GM18520 (cell line): ENCODE measurements at regions not wholly inside any gene's neighbourhood (a gene's known extent, or its start where the extent isn't known, plus 50 kb on each side); places are given as distances from the start of the nearest gene placed in this dataset.
"Not testable (repeated sequence)": the region's sequence is repeated elsewhere in the genome, so short reads cannot be mapped to it uniquely, and the experiment has no call there.

ENCODE experiments used
- ATAC-seq: cut with Tn5 transposase; IDR thresholded peaks from one replicate; pipeline ENCODE4 v1.9.1; 2021; ENCODE audit not compliant: unreplicated experiment

DNA sequence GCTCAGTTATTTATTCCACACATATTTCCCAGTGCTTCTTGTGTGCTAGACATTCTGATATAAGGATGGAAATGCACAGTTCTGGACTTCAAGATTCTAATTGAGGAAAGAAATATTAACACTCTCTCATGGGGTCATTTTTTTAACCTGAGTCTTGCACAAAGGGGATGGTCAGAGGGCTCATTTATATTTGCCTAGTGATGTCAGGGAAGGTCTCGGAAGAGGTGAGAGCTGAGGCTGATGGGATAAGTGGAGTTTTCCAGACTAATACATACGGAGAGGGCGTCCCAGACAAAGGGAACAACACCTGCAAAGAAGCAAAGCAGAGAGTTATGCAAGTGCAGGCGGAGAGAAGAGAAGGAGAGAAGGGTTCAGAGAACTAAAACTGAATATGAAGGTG is 1304.6 kb upstream of the TENM4 start:
- ATAC-seq = no peak

DNA sequence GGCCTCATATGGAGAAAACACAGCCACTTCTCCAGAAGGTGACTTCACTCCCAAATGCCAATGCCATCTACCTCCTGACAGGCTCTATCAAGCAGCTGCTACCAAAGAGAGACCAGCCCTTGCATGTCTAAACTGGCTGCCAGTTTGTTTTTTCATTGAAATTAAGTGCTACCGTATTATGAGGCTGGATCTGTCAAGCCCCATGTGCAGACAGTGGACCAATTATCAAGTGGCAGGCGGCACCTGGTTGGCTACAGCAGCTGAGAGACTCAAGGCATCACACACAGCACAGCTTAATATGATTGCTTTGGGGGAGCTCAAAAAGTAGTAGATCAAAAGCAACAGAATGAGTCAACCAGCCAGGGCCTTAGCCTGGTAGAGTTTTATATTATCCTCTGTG is 1293.0 kb upstream of the TENM4 start:
- no peak for ATAC-seq

DNA sequence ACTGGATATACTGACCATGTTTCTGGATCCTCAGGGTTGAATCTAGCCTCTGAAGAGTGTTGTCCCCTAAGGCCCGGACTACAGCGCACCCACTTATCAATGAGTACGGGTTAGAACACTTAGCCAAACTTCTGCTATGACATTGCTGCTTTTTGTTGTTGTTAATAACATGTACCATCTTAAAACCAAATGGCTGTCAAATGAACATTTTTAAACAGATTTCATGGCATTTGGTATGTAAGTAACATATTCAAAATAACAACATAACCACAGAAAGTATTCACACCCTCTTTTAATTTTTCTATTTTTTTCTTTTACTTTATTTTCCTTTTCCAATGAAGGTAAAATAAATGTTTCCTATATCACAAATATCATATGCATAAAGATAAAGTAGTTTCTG is 1292.5 kb upstream of the TENM4 start:
- ATAC-seq = no peak

DNA sequence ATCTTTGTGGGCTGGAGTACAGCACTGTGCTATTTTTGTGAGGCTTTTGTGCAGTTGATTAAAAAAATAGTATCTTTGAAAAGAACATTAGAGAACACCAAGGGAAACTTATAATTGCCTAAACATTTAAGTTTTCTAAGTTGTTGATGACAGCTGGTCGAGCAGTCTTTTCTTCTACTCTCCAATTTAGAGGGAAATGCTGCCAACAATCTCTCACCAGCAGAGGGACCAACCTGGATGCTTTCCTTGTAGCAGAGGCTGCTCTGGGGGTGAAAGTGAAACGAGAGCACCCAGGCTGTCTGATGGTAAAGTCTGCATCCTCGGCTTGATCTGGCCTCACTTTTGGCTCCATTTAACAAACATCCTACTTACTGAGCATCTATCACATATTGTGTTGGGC is 1286.5 kb upstream of the TENM4 start:
- ATAC-seq = peak; percentile 61

DNA sequence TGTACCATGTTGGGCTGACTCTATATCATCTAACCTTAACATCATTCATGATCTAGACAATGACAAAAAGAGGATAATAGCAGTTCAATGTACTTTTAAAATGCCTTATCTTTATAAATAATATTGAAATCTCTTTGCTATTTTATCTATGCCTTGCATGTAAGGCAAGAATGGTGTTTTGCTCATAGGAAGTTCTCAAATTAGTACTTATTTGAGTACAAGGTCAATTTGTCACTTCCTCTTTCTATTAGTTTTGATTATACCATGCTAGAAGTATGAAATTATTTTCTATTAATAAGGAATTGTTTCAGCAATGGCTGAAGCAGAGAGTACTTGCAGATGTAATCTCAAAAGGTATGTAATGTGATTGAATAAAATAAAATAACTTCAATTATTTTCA is 1285.4 kb upstream of the TENM4 start:
- no peak for ATAC-seq

DNA sequence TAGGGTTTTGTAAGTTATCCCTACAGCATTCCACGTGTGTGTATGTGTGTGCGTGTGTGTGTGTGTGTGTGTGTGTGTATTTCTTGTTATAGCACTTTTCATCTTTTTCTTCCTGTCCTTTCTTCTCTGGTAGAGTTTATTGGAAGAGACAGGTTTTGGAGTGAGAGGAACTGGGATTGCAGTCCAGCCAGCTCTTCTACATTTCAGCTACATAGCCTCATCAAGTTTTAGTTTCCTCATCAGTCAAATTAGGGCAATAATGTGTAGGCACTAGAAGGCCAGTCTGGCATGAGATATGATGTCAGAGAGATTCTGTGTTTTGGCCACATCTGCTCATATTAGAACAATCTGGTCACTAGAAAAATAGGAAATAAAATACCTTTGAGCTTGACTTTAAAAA is 1283.5 kb upstream of the TENM4 start:
- no peak for ATAC-seq

DNA sequence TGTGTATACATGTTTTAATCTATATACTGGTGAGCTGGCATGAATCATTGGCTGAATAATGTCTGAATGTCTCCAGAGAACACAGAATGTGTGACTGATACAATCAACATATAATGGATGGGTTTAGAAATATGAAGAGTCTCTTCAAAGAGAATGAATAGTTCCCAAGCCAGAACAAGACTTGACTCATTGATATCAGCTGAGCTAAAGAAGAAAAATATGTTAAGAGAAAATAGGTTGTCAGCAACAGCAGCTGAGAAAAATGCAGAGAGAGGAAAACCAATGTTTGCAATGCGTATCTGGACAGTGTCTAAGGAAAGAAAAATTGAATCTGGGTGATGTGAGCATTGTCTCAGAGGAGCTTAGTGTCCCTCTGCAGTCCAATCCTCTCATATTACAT is 1281.8 kb upstream of the TENM4 start:
- no peak for ATAC-seq

DNA sequence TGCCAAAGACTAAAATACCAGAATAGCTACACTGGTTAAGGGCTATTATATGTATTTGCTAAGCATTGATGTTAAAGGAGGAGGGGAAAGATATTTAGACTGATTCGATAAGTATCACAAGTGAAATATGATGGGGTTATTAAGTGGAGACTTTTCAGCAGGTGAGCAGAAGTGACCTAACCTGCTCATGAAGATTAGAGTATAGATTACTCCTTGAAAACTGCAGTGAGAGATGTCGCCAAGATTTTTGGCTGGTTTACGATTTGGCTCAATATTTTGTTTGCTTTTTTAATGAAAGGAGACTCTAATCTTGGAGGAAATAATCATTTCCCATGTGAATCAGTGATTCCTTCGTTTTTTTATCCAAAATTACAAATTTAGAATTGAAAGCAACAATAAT is 1279.5 kb upstream of the TENM4 start:
- ATAC-seq = no peak

DNA sequence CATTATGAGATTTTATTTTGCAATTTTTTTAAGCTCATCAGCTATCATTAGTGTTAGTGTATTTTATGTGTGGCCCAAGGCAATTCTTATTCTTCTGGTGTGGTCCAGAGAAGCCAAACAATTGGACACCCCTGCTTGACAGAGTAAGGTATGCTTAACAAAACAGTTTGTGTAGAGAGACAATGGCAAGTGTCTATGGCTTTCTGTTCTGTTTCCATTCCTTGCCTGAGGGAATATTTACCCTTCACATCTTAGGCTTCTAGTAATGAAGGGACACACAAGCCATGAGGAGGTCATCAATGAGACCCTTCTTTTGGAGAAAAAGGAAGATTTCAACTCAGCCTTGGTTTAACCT is 1278.4 kb upstream of the TENM4 start:
- no peak for ATAC-seq

DNA sequence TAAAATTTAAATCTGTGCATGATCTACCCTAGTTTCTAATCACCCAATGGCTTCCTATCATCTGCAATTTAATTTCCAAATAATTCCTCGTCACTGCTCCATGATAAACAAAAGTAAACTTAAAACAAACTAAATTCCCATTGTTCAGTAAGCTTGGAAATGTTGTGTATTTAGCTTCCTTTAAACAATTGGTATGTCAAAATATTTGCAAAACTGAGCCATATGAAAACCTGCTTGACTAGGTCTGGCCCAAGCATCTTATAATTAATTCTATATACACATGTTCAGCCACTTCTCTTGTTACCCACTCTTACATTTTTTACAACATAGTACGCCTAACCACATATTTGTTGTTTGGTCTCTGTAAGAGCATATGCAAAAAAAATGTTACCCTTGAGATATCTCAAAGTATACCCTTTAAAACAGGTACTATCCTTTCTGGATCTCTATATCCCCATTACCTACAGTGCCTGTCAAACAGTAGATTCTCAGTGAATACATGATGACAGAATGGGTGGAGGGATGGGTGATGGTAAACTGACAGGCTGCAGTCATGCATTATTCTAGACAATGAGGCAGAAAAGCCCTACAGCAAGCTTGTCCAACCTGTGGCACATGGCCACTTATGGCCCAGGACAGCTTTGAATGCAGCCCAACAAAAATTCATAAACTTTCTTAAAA is 1277.9 kb upstream of the TENM4 start:
- ATAC-seq = no peak

DNA sequence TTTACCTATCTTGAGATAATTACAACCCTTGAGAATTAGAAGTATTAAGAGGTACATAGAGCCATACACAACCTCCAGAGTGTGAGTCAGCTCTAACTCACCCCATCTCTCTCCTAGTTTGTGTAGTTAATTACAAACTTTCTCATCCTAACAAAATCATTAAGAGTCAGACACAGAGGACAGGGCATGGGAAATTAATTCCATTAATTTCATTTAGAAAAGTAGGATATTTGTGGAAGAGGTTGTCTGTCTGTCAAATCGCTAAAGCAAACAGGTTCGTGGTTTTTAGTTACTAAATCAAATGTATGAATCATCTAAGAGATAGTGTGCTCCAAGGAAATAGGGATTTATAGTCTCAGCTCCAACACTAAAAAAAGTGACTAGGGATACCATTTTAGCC is 1261.4 kb upstream of the TENM4 start:
- ATAC-seq = no peak

DNA sequence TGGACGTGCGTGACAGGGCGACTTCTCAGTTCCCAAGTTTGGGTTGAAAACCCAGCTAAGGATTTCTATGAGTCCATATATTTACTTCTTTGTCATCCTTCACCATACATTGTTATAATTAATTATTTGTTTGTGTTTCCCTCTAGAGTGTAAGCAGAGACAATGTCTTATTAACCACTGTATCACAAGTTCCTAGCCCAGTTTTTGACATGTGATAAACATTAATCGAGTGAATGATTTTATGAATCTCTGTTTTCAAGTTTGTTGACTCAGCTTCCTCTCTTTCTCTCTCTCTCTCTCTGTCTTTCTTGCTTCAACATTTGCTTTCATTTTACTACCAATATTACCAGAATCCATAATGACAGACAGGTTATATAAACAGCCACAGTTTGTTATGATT is 1259.6 kb upstream of the TENM4 start:
- ATAC-seq = no peak

DNA sequence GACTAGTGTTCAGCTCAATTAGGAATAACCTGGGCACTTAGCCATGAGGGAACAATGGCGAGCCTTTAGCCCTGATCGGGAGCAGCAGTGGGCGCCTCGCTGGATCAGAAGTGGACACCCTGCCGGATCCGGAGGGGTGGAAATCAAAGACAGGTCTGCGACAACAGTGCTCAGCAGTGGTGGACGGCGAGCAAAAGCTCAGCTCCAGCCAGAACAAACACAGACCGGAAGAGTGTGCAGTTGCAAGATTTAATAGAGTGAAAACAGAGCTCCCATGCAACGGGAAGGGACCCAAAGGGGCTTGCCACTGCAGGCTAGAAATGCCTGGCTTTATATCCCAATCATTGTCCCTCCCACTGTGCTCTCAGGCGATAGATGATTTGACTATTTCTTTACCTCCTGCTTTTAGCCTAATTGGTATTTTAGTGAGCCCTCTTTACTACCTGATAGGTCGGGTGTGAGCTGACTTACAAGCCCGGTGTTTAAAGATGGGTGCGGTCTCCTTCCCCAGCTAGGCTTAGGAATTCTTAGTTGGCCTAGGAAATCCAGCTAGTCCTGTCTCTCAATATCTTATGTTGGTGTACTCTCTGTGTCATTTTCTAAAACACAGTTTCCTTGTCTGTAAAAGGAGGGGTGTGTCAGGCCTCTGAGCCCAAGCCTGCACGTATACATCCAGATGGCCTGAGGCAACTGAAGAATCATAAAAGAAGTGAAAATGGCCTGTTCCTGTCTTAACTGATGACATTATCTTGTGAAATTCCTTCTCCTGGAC is 1258.8 kb upstream of the TENM4 start:
- not testable (repeated sequence) for ATAC-seq

DNA sequence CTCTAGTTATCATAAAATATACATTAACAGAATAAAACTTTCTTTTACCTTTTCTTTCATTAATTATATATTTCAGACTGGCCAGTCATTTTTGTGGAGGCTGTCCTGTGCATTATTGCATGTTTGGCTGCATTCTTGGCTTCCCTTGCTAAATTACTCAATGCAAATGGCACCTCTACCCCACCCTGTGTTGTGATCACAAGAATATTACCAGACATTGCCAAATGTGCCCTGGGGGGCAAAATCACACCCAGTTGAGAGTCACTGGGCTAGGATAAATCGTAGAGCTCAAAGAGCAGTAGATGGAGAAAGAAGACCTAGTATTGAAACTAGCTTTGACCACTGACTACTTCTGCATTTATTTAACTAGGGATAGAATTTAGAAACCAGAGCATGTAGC is 1257.8 kb upstream of the TENM4 start:
- ATAC-seq = no peak

DNA sequence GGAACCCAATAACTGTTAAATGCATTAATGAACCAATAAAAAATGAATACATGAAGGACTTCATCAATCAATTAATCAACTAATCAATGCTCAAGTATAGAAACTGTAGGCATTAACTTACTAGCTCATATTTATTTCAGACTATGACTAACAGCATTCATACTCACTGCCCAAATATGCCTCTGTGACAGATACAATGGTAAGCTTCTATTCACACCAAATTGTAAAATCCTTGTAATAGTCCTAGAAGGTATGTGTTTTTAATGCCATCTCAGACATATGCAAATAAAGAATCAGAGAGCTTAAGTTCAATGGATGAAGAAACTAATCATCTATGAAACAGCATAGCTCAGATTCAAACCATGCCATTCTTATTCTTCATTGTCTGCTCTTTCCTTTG is 1253.6 kb upstream of the TENM4 start:
- no peak for ATAC-seq

DNA sequence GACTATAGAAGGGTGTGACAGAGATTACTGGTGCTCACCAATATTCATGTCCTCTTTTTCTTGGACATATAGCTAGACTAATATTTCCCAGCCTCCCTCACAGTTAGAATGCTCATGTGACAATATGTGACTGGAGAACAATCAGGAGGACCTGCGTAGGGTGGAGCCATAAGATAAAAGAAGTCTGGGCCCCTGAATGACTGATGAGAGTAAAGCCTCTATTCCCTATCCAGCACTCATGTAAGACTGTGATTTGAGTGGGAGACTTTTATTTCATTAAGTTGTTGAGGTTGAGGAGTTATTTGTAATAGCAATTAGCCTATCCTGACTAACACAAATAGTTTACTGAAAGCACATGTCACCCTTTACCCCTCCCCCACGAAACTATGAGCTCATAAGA is 1247.1 kb upstream of the TENM4 start:
- ATAC-seq = no peak

DNA sequence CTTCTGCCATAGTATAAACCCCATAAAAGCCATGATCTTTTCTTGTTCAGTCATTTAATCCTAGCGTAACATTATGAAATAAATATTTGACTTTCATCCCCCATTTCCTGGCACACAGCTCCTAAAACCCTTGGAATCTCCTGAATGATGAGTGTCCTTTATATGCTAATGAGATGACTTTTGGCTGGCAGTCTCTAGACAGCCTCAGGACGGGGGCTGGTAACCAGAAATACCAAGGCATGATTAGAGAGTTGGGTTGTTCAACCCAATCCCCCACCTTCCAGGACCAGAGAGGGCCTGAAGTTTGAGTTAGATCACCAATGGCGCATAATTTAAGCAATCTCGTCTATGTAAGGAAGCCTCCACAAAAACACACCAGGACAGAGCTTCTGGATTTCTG is 1246.1 kb upstream of the TENM4 start:
- ATAC-seq = no peak

DNA sequence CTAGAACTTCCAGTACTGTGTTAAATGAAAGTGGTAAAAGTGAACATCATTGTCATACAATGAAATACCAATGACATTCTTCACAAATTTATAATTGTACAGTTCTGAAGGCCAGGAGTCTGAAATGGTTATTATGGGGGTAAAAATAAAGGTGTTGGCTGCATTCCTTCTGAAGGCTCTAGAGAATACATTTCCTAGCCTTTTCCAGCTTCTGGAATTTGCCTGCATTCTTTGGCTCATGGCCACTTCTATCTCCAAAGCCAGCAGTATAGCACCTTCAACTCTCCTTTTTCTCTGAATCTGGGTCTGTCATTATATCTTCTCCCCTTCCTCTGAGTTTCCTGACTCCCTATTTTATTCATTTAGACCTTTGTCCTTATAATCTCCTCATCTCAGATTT is 1232.7 kb upstream of the TENM4 start:
- ATAC-seq = no peak

DNA sequence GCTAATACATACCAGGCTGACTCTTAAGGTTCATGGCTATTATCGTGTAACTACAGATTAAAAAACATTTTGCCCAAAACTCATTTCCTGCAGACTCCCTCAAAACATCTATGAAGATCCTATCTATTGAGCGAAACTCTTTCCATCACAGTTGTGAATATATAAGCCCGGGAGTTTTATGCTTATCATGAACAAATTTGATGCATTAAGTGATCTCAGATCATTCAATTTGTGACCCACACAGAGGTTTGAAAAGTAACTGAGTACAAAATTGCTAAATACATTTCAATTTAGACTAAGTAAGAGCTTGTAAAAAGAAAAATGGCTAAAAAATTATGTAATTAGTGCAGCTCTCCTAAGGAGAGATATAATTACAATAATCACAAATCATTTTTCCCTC is 1228.8 kb upstream of the TENM4 start:
- no peak for ATAC-seq

DNA sequence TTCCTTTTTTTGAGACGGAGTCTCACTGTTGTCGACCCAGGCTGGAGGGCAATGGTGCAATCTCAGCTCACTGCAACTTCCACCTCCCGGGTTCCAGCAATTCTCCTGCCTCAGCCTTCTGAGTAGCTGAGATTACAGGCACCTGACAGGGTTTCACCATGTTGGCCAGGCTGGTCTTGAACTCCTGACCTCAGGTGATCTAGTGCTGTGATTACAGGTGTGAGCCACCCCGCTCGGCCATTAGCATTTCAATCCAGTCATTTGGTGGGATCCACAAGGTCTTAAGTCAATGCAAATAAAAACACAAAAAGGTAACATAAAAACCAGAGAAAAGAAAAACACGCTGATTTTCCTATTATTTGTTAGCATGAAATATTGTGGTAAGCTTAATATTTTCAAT is 1227.2 kb upstream of the TENM4 start:
- no peak for ATAC-seq

DNA sequence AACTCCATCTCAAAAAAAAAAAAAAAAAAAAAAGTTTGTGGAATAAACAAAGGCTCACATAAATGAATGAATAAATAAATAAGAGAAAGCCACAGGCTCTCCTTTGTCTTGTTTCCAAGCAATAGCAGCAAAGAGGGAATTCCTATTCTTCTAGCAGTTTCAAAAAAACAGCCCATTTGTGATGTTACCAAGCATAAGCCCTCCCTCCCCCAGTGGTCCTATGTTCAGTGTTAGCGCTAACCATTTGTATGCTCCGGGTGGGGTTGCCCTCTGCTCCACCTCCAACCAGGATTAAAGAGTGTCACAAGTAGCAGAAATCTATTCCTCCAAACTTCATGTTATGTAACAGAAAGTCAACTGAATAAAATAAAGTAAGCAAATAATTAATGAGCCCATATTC is 1215.0 kb upstream of the TENM4 start:
- no peak for ATAC-seq

DNA sequence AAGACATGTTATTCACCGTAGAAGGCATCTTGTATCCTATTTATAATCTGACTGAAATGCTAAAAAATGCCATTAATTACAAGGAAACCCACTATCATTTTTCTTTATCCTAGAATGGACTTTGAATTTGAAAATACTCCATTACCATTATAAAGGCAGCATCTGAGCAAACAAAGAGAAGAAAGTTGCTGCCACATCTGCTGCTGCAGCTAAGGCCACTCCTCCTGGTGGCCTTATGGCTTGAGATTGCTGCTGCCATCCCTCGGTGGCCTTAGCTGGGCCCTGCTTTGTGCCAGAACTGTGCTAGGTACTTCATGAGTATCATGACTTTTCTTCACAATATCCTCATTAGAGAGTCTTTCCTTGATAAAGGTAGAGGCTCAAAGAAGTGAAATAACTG is 1210.1 kb upstream of the TENM4 start:
- ATAC-seq = no peak

DNA sequence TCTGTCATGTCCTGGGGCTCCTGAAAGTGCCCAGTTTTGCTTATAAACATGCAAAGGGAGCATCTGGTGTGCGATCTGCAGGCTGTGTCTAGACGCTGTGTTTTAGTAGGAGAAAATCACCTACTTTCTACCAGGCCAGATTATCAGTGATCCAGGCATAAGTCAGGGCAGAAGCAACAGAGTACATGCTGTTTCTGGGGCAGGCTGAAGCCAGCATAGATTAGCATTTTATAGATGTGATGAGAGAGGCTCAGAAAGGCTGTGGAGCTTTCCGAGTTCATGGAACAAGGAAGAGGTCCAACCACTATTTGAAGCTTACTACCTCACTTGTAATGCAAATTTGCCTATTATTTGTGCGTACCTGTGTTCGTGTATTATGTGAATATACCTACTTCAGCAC is 1208.4 kb upstream of the TENM4 start:
- no peak for ATAC-seq
